HepG2 (cell line): ENCODE measurements at regions not wholly inside any gene's neighbourhood (a gene's known extent, or its start where the extent isn't known, plus 50 kb on each side); places are given as distances from the start of the nearest gene placed in this dataset.

Source experiments
- ATAC-seq: fragments of 200-7000 bp; cut with Tn5 transposase; 3 replicates; pipeline ENCODE4 v1.9.1; 2020; ENCODE audit warnings: mild to moderate bottlenecking, moderate library complexity
- BruUV-seq: library from RNA; stranded (reverse); fragments of 400-500 nt; replicated peaks from 2 replicates; lab custom pipeline; 2021; lab: Mats Ljungman, UMichigan
- CTCF ChIA-PET: fragments of 300-600 bp; formaldehyde crosslinking; extraction: SDS; loops from one replicate; lab custom pipeline; 2021; ENCODE audit warnings: low total read pairs, inconsistent platforms, low intra/inter-chr PET ratio; lab: Yijun Ruan, JAX
- POLR2A ChIA-PET: fragments of 350-600 bp; sonication (Branson Sonifier 250); formaldehyde crosslinking; loops from one replicate; lab custom pipeline; 2020; ENCODE audit warnings: antibody characterized with exemption, inconsistent platforms; lab: Yijun Ruan, JAX
- DNase-seq: peaks from one replicate; pipeline ENCODE4 v3.0.0-alpha.2; 2015; ENCODE audit warnings: low spot score
- FAIRE-seq: peaks from 3 replicates; lab custom pipeline; 2011; peaks lifted over from hg19 to GRCh38; lab: Jason Lieb, UNC
- H2AFZ ChIP-seq: one replicate; pipeline ENCODE4 v1.6.1; 2011; ENCODE audit warnings: low read length, inconsistent platforms
- H3K27ac ChIP-seq: fragments of 300-600 bp; 3 replicates; pipeline ENCODE4 v1.8.0; 2011; ENCODE audit warnings: mixed run types, mild to moderate bottlenecking, mixed read lengths, low read length, inconsistent platforms; ENCODE audit not compliant: insufficient read depth; ENCODE audit errors: extremely low read length
- H3K27me3 ChIP-seq, 2 experiments: fragments of 200-600 bp in 1 of 2; 2 replicates in 1 of 2; 3 replicates in 1 of 2; pipeline versions ENCODE4 v1.6.0 to v1.8.0; 2011; ENCODE audit warnings: low read length in 2 of 2, mild to moderate bottlenecking in 2 of 2, moderate library complexity in 2 of 2, inconsistent platforms in 1 of 2; ENCODE audit not compliant: insufficient read depth in 2 of 2, control insufficient read depth in 1 of 2
- H3K36me3 ChIP-seq, 2 experiments: fragments of 200-600 bp in 1 of 2; replicated peaks in 1 of 2; 2 replicates in 1 of 2; 3 replicates in 1 of 2; pipeline versions ENCODE4 v1.5.1 to v1.8.0; 2011; ENCODE audit warnings: low read length in 2 of 2, inconsistent platforms in 1 of 2; ENCODE audit not compliant: insufficient read depth in 2 of 2, control insufficient read depth in 1 of 2
- H3K4me1 ChIP-seq: 2 replicates; pipeline ENCODE4 v1.5.1; 2012; ENCODE audit warnings: low read length, inconsistent platforms; ENCODE audit not compliant: insufficient read depth
- H3K4me2 ChIP-seq: 2 replicates; pipeline ENCODE4 v1.6.0; 2011; ENCODE audit warnings: low read depth, low read length, inconsistent platforms
- H3K4me3 ChIP-seq, 3 experiments: fragments of 200-600 bp in 1 of 3; sonication (generic), shearing (Covaris generic) in 1 of 3; replicated peaks in 1 of 3; 2 replicates each; pipeline ENCODE4 v1.5.1; 2011 to 2016; ENCODE audit warnings: low read length in 3 of 3, inconsistent platforms in 2 of 3, low read depth in 2 of 3, mild to moderate bottlenecking in 2 of 3, control low read depth in 1 of 3, mixed read lengths in 1 of 3; ENCODE audit not compliant: insufficient read depth in 1 of 3
- H3K79me2 ChIP-seq: one replicate; pipeline ENCODE4 v1.6.1; 2011; ENCODE audit warnings: low read length, inconsistent platforms; ENCODE audit not compliant: insufficient read depth
- H3K9ac ChIP-seq: 2 replicates; pipeline ENCODE4 v1.6.0; 2011; ENCODE audit warnings: mild to moderate bottlenecking, low read depth, low read length, inconsistent platforms; ENCODE audit not compliant: insufficient read depth
- H3K9me3 ChIP-seq: 2 replicates; pipeline ENCODE4 v1.5.1; 2012; ENCODE audit warnings: mild to moderate bottlenecking, low read length
- H4K20me1 ChIP-seq: 2 replicates; pipeline ENCODE4 v1.6.0; 2011; ENCODE audit warnings: inconsistent platforms, mild to moderate bottlenecking, low read length, moderate library complexity; ENCODE audit not compliant: insufficient read depth
- ARNT2 ChIP-seq: sonication (generic); formaldehyde crosslinking; IDR thresholded peaks from 2 replicates; pipeline ENCODE4 v1.8.0; 2022; ENCODE audit warnings: mild to moderate bottlenecking, low read depth, missing genetic modification reagents, moderate library complexity
- CBX2 ChIP-seq, 2 experiments: fragments of 200-600 bp in 1 of 2; sonication (generic); formaldehyde crosslinking in 1 of 2; IDR thresholded peaks; 2 replicates each; pipeline versions ENCODE4 v1.7.0 to v1.8.1; 2018 to 2022; ENCODE audit warnings: low read depth in 2 of 2, low read length in 1 of 2, mild to moderate bottlenecking in 1 of 2, missing genetic modification reagents in 1 of 2
- EHMT2 ChIP-seq: fragments of 200-600 bp; sonication (generic); IDR thresholded peaks from 2 replicates; pipeline ENCODE4 v1.7.0; 2017; ENCODE audit warnings: antibody characterized with exemption, low read depth, low read length, borderline replicate concordance
- HNF4G ChIP-seq, 2 experiments: sonication (generic) in 1 of 2; formaldehyde crosslinking in 1 of 2; IDR thresholded peaks; 2 replicates each; pipeline versions ENCODE4 v1.4.0 to v1.6.1; 2011 to 2020; ENCODE audit warnings: borderline replicate concordance in 2 of 2, low read depth in 2 of 2, mild to moderate bottlenecking in 2 of 2, low read length in 1 of 2, missing genetic modification reagents in 1 of 2, moderate library complexity in 1 of 2
- KDM6A ChIP-seq: IDR thresholded peaks from 2 replicates; pipeline ENCODE4 v1.6.1; 2016; ENCODE audit warnings: low read depth
- MTA1 ChIP-seq: sonication (generic); formaldehyde crosslinking; IDR thresholded peaks from 2 replicates; pipeline ENCODE4 v1.4.0; 2020; ENCODE audit warnings: missing genetic modification reagents, mild to moderate bottlenecking, borderline replicate concordance
- MTA3 ChIP-seq: sonication (generic); formaldehyde crosslinking; IDR thresholded peaks from 2 replicates; pipeline ENCODE4 v1.4.0; 2020; ENCODE audit warnings: missing genetic modification reagents
- NCOA5 ChIP-seq: sonication (generic); formaldehyde crosslinking; IDR thresholded peaks from 2 replicates; pipeline ENCODE4 v1.4.0; 2020; ENCODE audit warnings: missing genetic modification reagents
- NFE2L1 ChIP-seq: sonication (generic); formaldehyde crosslinking; IDR thresholded peaks from 2 replicates; pipeline ENCODE4 v1.4.0; 2020; ENCODE audit warnings: missing genetic modification reagents, mild to moderate bottlenecking, borderline replicate concordance
- NR1H2 ChIP-seq: sonication (generic); formaldehyde crosslinking; IDR thresholded peaks from 2 replicates; pipeline ENCODE4 v1.8.1; 2022; ENCODE audit warnings: low read depth, missing genetic modification reagents, borderline replicate concordance
- ONECUT2 ChIP-seq: sonication (generic); formaldehyde crosslinking; IDR thresholded peaks from 2 replicates; pipeline ENCODE4 v1.4.0; 2020; ENCODE audit warnings: missing genetic modification reagents
- RFX3 ChIP-seq: IDR thresholded peaks from 2 replicates; pipeline ENCODE4 v1.6.1; 2016; ENCODE audit warnings: missing biosample characterization, missing genetic modification reagents
- ZNF251 ChIP-seq: sonication (generic); formaldehyde crosslinking; IDR thresholded peaks from 2 replicates; pipeline ENCODE4 v1.9.0; 2021; ENCODE audit warnings: mild to moderate bottlenecking, missing genetic modification reagents
- ZNF264 ChIP-seq: sonication (generic); formaldehyde crosslinking; IDR thresholded peaks from 2 replicates; pipeline ENCODE4 v1.4.0; 2020; ENCODE audit warnings: missing genetic modification reagents
- WGBS: methylation state at CpG from one replicate; pipeline ENCODE4 v1.1.6; 2017; ENCODE audit warnings: low lambda C conversion rate; 5-methylcytosine and 5-hydroxymethylcytosine counted together
- in situ Hi-C: cut with HindIII; loops from 2 replicates; pipeline ENCODE4 v1.10.0; 2017; ENCODE audit warnings: low pct_unique_long_range_greater_than_20kb; ENCODE audit not compliant: extremely low pct_ligation_motif_present
- intact Hi-C: fragments of 100-400 bp; cut with micrococcal nuclease; formaldehyde crosslinking; loops from one replicate; pipeline ENCODE4 v1.10.0; 2022; ENCODE audit not compliant: unreplicated experiment
- TF ChIP-seq, protein P1 (sequence below): sonication (generic); formaldehyde crosslinking; IDR thresholded peaks from 2 replicates; pipeline ENCODE4 v1.8.0; 2022; ENCODE audit warnings: mild to moderate bottlenecking, missing genetic modification reagents; ENCODE audit not compliant: insufficient replicate concordance
- TF ChIP-seq, protein P2 (sequence below): sonication (generic); formaldehyde crosslinking; IDR thresholded peaks from 2 replicates; pipeline ENCODE4 v1.9.0; 2021; ENCODE audit warnings: missing genetic modification reagents, borderline replicate concordance
- TF ChIP-seq, protein P3 (sequence below): sonication (generic); formaldehyde crosslinking; IDR thresholded peaks from 2 replicates; pipeline ENCODE4 v1.5.0; 2020; ENCODE audit warnings: missing genetic modification reagents

DNA sequence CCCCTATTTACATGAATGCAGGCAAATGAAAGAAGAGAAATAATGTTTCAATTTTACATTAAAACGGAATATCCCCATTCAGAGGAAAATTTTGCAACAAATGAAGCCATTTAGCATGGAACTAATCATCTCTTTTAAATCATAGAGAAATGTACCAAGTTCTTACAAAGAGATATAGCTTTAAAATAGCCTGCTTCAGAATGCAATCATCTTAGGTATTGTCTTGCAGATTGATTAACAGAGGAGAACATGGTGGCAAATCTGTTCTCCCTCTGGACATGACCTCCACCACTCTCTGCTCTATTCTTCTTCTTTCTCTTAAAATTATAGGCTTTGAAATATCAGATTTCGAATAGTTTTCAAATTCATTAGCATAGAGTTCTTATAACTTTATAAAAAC is 155.7 kb upstream of the DTNBP1 start:
- no peak overlapping the region for H3K27ac ChIP-seq
- H3K9me3 ChIP-seq, result no peaks in the 10 kb centered on the region
- no peaks in the 10 kb centered on the region for H3K36me3 ChIP-seq
- DNase-seq (no peak), FAIRE-seq (no peak), ATAC-seq (no peak)
- ChIA-PET POLR2A (no interaction called here), CTCF (no interaction called here)
- no peak overlapping the region for H3K9ac ChIP-seq
- H3K79me2 ChIP-seq, result no peaks in the 10 kb centered on the region
- TF ChIP-seq ARNT2 (no peak), ZNF251 (CRISPR knock-in tag) (no peak), MTA1 (CRISPR knock-in tag) (no peak), NCOA5 (no peak), KDM6A (CRISPR knock-in tag) (no peak), ONECUT2 (no peak), EHMT2 (no peak), NR1H2 (CRISPR knock-in tag) (no peak), ZNF264 (CRISPR knock-in tag) (no peak), NFE2L1 (CRISPR knock-in tag) (no peak), MTA3 (CRISPR knock-in tag) (no peak), CBX2 (IDR thresholded peaks at IDR 0.05; ENCODE audit: low read depth, low read length) (no peak), CBX2 (CRISPR knock-in tag; IDR thresholded peaks at IDR 0.05; ENCODE audit: low read depth) (no peak), RFX3 (CRISPR knock-in tag) (no peak), HNF4G (IDR thresholded peaks at IDR 0.05; ENCODE audit: borderline replicate concordance, low read depth, low read length) (no peak), HNF4G (CRISPR knock-in tag; IDR thresholded peaks at IDR 0.05; ENCODE audit: borderline replicate concordance, low read depth) (no peak)
- TF ChIP-seq, protein P1, sequence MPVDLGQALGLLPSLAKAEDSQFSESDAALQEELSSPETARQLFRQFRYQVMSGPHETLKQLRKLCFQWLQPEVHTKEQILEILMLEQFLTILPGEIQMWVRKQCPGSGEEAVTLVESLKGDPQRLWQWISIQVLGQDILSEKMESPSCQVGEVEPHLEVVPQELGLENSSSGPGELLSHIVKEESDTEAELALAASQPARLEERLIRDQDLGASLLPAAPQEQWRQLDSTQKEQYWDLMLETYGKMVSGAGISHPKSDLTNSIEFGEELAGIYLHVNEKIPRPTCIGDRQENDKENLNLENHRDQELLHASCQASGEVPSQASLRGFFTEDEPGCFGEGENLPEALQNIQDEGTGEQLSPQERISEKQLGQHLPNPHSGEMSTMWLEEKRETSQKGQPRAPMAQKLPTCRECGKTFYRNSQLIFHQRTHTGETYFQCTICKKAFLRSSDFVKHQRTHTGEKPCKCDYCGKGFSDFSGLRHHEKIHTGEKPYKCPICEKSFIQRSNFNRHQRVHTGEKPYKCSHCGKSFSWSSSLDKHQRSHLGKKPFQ (CRISPR knock-in tag), result no peak
- TF ChIP-seq, protein P2, sequence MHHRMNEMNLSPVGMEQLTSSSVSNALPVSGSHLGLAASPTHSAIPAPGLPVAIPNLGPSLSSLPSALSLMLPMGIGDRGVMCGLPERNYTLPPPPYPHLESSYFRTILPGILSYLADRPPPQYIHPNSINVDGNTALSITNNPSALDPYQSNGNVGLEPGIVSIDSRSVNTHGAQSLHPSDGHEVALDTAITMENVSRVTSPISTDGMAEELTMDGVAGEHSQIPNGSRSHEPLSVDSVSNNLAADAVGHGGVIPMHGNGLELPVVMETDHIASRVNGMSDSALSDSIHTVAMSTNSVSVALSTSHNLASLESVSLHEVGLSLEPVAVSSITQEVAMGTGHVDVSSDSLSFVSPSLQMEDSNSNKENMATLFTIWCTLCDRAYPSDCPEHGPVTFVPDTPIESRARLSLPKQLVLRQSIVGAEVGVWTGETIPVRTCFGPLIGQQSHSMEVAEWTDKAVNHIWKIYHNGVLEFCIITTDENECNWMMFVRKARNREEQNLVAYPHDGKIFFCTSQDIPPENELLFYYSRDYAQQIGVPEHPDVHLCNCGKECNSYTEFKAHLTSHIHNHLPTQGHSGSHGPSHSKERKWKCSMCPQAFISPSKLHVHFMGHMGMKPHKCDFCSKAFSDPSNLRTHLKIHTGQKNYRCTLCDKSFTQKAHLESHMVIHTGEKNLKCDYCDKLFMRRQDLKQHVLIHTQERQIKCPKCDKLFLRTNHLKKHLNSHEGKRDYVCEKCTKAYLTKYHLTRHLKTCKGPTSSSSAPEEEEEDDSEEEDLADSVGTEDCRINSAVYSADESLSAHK (CRISPR knock-in tag), result no peak
- TF ChIP-seq, protein P3, sequence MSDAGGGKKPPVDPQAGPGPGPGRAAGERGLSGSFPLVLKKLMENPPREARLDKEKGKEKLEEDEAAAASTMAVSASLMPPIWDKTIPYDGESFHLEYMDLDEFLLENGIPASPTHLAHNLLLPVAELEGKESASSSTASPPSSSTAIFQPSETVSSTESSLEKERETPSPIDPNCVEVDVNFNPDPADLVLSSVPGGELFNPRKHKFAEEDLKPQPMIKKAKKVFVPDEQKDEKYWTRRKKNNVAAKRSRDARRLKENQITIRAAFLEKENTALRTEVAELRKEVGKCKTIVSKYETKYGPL (CRISPR knock-in tag), result no peak
- no peak overlapping the region for H3K4me2 ChIP-seq
- WGBS, result 2% methylated on average over 2 of the region's 2 CpGs
- H4K20me1 ChIP-seq, result no peaks in the 10 kb centered on the region
- in situ Hi-C loops, result no loop called here
- BruUV-seq, result no TSS peak
- intact Hi-C loops, result no loop called here
- no peaks in the 10 kb centered on the region for H3K4me1 ChIP-seq
- H2AFZ ChIP-seq, result no peak overlapping the region
- no peak overlapping the region for H3K4me3 ChIP-seq
- H3K27me3 ChIP-seq, result peaks cover 3 to 27% of the 10 kb centered on the region in 2 experiments; a peak in 4 of 5 replicates
